Neural progenitor cell (in vitro differentiated cells): ENCODE measurements at regions not wholly inside any gene's neighbourhood (a gene's known extent, or its start where the extent isn't known, plus 50 kb on each side); places are given as distances from the start of the nearest gene placed in this dataset.

ENCODE experiments used
- DNase-seq: peaks from one replicate; pipeline ENCODE4 v3.0.0-alpha.2; 2016; ENCODE audit warnings: low spot score
- H2AFZ ChIP-seq: fragments of 200-600 bp; sonication (generic); replicated peaks from 2 replicates; pipeline ENCODE4 v1.6.1; 2016; ENCODE audit warnings: antibody characterized with exemption
- H3F3A ChIP-seq: fragments of 200-600 bp; sonication (generic); 2 replicates; pipeline ENCODE4 v1.6.1; 2016; ENCODE audit warnings: antibody characterized with exemption, low read depth
- H3K27ac ChIP-seq: fragments of 200-600 bp; sonication (generic); 2 replicates; pipeline ENCODE4 v1.5.1; 2016; ENCODE audit warnings: mild to moderate bottlenecking
- H3K27me3 ChIP-seq: fragments of 200-600 bp; sonication (generic); 2 replicates; pipeline ENCODE4 v1.6.1; 2016; ENCODE audit warnings: mild to moderate bottlenecking, moderate library complexity
- H3K36me3 ChIP-seq: fragments of 200-600 bp; sonication (generic); 2 replicates; pipeline ENCODE4 v1.5.1; 2016
- H3K4me1 ChIP-seq: fragments of 200-600 bp; sonication (generic); 2 replicates; pipeline ENCODE4 v1.6.1; 2016; ENCODE audit warnings: mixed run types
- H3K4me2 ChIP-seq: fragments of 200-600 bp; sonication (generic); 2 replicates; pipeline ENCODE4 v1.6.1; 2016
- H3K4me3 ChIP-seq: fragments of 200-600 bp; sonication (generic); 2 replicates; pipeline ENCODE4 v1.5.1; 2016
- H3K79me2 ChIP-seq: fragments of 200-600 bp; sonication (generic); 2 replicates; pipeline ENCODE4 v1.6.1; 2016; ENCODE audit warnings: low read depth
- H3K9ac ChIP-seq: fragments of 200-600 bp; sonication (generic); 2 replicates; pipeline ENCODE4 v1.6.1; 2016
- H3K9me3 ChIP-seq: fragments of 200-600 bp; sonication (generic); 2 replicates; pipeline ENCODE4 v1.5.1; 2016; ENCODE audit warnings: low read depth
- H4K20me1 ChIP-seq: fragments of 200-600 bp; sonication (generic); 2 replicates; pipeline ENCODE4 v1.6.1; 2016; ENCODE audit warnings: low read depth
- H3K27ac Mint-ChIP-seq: 3 replicates; pipeline ENCODE4 v1.8.0; 2021; ENCODE audit warnings: mixed read lengths
- H3K27me3 Mint-ChIP-seq: 2 replicates; pipeline ENCODE4 v1.8.0; 2022; ENCODE audit warnings: low read depth, mild to moderate bottlenecking, inconsistent platforms, moderate library complexity, mixed read lengths; ENCODE audit not compliant: insufficient read depth
- H3K36me3 Mint-ChIP-seq: 3 replicates; pipeline ENCODE4 v1.8.0; 2021; ENCODE audit warnings: mixed read lengths
- H3K4me1 Mint-ChIP-seq: 3 replicates; pipeline ENCODE4 v1.8.0; 2021; ENCODE audit warnings: mixed read lengths
- H3K4me3 Mint-ChIP-seq: 3 replicates; pipeline ENCODE4 v1.8.0; 2021; ENCODE audit warnings: mild to moderate bottlenecking, moderate library complexity, mixed read lengths
- H3K9me3 Mint-ChIP-seq: 3 replicates; pipeline ENCODE4 v1.8.0; 2020; ENCODE audit warnings: mixed read lengths
- CTCF ChIP-seq: fragments of 200-600 bp; sonication (generic); IDR thresholded peaks from 2 replicates; pipeline ENCODE4 v1.5.1; 2017; ENCODE audit warnings: antibody characterized with exemption, mild to moderate bottlenecking
- EZH2 ChIP-seq: fragments of 200-600 bp; sonication (generic); IDR thresholded peaks from 2 replicates; pipeline ENCODE4 v1.6.1; 2017; ENCODE audit warnings: antibody characterized with exemption, mild to moderate bottlenecking, moderate library complexity
- EZH2phosphoT487 ChIP-seq: fragments of 200-600 bp; sonication (generic); IDR thresholded peaks from 2 replicates; pipeline ENCODE4 v1.6.1; 2017; ENCODE audit warnings: antibody characterized with exemption

DNA sequence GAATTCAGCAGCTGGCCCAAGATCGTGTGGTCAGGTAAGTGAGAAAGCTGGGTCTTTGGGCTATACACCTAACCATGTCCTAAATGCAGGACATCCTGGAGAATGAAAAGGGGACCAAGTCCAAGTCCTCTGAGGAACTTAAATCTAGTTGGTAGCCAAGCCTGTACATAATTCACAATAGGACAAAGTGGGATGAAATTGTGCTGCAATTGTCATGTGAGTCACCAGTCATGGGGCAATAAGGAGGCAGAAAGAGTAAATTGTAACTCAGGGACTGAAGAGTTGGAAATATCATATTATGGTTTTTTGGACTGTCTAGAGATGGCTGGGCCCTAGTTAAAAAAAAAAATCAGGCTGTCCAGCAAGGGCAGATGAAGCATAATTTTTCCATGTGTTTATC, 202.6 kb downstream of the CYLD start:
- peaks cover 9% of the 10 kb centered on the region for H3K4me1 ChIP-seq
- H3K9me3 ChIP-seq, result no peaks in the 10 kb centered on the region
- Mint-ChIP-seq H3K4me1 (peaks cover 3% of the 10 kb centered on the region), H3K27me3 (peaks cover 21% of the 10 kb centered on the region), H3K36me3 (no peaks in the 10 kb centered on the region), H3K4me3 (no peak overlapping the region), H3K9me3 (no peaks in the 10 kb centered on the region), H3K27ac (no peak overlapping the region)
- H3K36me3 ChIP-seq, result no peaks in the 10 kb centered on the region
- no peak overlapping the region for H3K9ac ChIP-seq
- TF ChIP-seq EZH2 (no peak), EZH2phosphoT487 (no peak), CTCF (no peak)
- H3K4me2 ChIP-seq, result no peak overlapping the region
- H4K20me1 ChIP-seq, result no peaks in the 10 kb centered on the region
- H3F3A ChIP-seq, result peaks cover 10% of the 10 kb centered on the region
- no peak overlapping the region for H3K4me3 ChIP-seq
- DNase-seq, result no peak
- H3K79me2 ChIP-seq, result no peaks in the 10 kb centered on the region
- no peak overlapping the region for H3K27ac ChIP-seq
- H3K27me3 ChIP-seq, result no peaks in the 10 kb centered on the region
- H2AFZ ChIP-seq, result no peak overlapping the region

DNA sequence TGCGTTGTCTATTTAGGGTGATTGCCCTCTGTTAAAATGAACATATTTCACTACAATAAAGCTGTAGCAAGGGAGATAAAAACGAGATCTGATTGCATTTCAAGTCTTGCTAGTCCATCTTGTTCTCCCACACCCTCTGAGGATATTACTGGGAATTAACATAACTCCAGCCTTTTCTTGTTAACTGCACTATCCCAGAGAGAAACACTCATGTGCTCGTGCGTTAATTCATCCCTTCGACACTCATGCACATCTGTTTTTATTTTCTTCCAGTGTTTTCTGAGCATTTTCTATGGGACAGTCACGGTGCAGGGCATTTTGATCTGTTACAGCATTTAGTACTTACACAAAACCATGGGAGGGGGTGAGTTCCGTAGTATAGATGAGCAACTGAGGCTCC, 202.1 kb downstream of the CYLD start:
- Histone ChIP-seq H3K4me3 (no peak overlapping the region), H3F3A (peaks cover 10% of the 10 kb centered on the region), H3K36me3 (no peaks in the 10 kb centered on the region), H2AFZ (no peak overlapping the region), H3K4me2 (no peak overlapping the region), H3K27ac (no peak overlapping the region), H3K9ac (no peak overlapping the region), H3K4me1 (peaks cover 9% of the 10 kb centered on the region), H3K9me3 (no peaks in the 10 kb centered on the region), H3K27me3 (no peaks in the 10 kb centered on the region), H4K20me1 (no peaks in the 10 kb centered on the region), H3K79me2 (no peaks in the 10 kb centered on the region)
- no peaks in the 10 kb centered on the region for H3K36me3 Mint-ChIP-seq
- no peak overlapping the region for H3K27ac Mint-ChIP-seq
- DNase-seq, result no peak
- peaks cover 3% of the 10 kb centered on the region for H3K4me1 Mint-ChIP-seq
- peaks cover 18% of the 10 kb centered on the region for H3K27me3 Mint-ChIP-seq
- H3K9me3 Mint-ChIP-seq, result no peaks in the 10 kb centered on the region
- TF ChIP-seq EZH2phosphoT487, result no peak
- TF ChIP-seq CTCF, result no peak
- TF ChIP-seq EZH2, result no peak
- no peak overlapping the region for H3K4me3 Mint-ChIP-seq

DNA sequence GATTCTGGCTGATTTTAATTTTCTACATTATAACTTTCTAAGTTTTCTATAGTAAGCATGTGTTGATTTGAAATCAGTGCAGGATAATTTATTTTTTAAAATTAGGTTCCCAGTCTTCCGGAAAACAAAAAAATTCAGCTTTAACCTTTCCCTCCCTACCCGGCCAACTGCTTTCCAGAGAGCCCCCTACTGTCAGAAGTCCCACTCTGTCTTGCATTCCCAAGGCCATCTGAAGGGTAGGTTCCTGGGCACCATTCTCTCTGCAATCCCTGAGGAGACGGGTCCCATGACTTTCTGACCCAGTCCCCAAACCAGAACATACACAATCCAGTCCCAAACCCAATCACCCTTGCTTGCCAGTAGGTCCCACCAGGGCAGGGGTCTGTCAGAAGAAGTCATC, 200.3 kb downstream of the CYLD start:
- H4K20me1 ChIP-seq, result no peaks in the 10 kb centered on the region
- no peak overlapping the region for H3K4me3 ChIP-seq
- no peaks in the 10 kb centered on the region for H3K36me3 ChIP-seq
- peaks cover 3% of the 10 kb centered on the region for H3K4me1 Mint-ChIP-seq
- no peaks in the 10 kb centered on the region for H3K9me3 ChIP-seq
- no peak overlapping the region for H3K4me2 ChIP-seq
- H3K27me3 ChIP-seq, result no peaks in the 10 kb centered on the region
- TF ChIP-seq EZH2 (no peak), EZH2phosphoT487 (no peak), CTCF (peak; percentile 38)
- DNase-seq, result no peak
- H2AFZ ChIP-seq, result no peak overlapping the region
- H3K4me3 Mint-ChIP-seq, result no peak overlapping the region
- peaks cover 13% of the 10 kb centered on the region for H3K27me3 Mint-ChIP-seq
- H3K36me3 Mint-ChIP-seq, result no peaks in the 10 kb centered on the region
- no peak overlapping the region for H3K9ac ChIP-seq
- H3K4me1 ChIP-seq, result peaks cover 12% of the 10 kb centered on the region
- no peaks in the 10 kb centered on the region for H3K9me3 Mint-ChIP-seq
- peaks cover 13% of the 10 kb centered on the region for H3F3A ChIP-seq
- H3K27ac Mint-ChIP-seq, result no peak overlapping the region
- no peaks in the 10 kb centered on the region for H3K79me2 ChIP-seq
- H3K27ac ChIP-seq, result no peak overlapping the region

- Histone ChIP-seq H3K4me2 (no peak overlapping the region), H3K4me3 (no peak overlapping the region), H4K20me1 (no peaks in the 10 kb centered on the region), H3K79me2 (no peaks in the 10 kb centered on the region), H3K9me3 (no peaks in the 10 kb centered on the region), H3K4me1 (peaks cover 17% of the 10 kb centered on the region), H3K27me3 (no peaks in the 10 kb centered on the region), H3K9ac (no peak overlapping the region), H2AFZ (no peak overlapping the region), H3F3A (peaks cover 18% of the 10 kb centered on the region), H3K36me3 (no peaks in the 10 kb centered on the region), H3K27ac (no peak overlapping the region)
- peaks cover 13% of the 10 kb centered on the region for H3K27me3 Mint-ChIP-seq
- H3K9me3 Mint-ChIP-seq, result no peaks in the 10 kb centered on the region
- no peak overlapping the region for H3K27ac Mint-ChIP-seq
- no peak overlapping the region for H3K4me3 Mint-ChIP-seq
- no peaks in the 10 kb centered on the region for H3K36me3 Mint-ChIP-seq
- DNase-seq, result no peak
- peaks cover 3% of the 10 kb centered on the region for H3K4me1 Mint-ChIP-seq
- TF ChIP-seq EZH2phosphoT487, result no peak
- TF ChIP-seq EZH2, result no peak
- no peak for TF ChIP-seq CTCF
These were observed 199.8 kb downstream of the CYLD start for GRCh38 chr16:50941681-50942080.
